K562 (cell line): ENCODE measurements at regions not wholly inside any gene's neighbourhood (a gene's known extent, or its start where the extent isn't known, plus 50 kb on each side); places are given as distances from the start of the nearest gene placed in this dataset.
A peak's percentile ranks its signal among the peaks of the same experiment; 100 is the strongest.

Experiments used
- ELF1 ChIP-seq: fragments of 200-800 bp; sonication (Bioruptor generic); IDR thresholded peaks from 2 replicates; pipeline ENCODE4 v1.6.1; 2016; ENCODE audit warnings: missing genetic modification characterization, missing compliant biosample characterization
- FOSL1 ChIP-seq: fragments of 200-800 bp; sonication (Bioruptor generic); conservative IDR thresholded peaks from 2 replicates; pipeline ENCODE4 v1.6.1; 2016; ENCODE audit warnings: missing genetic modification characterization, missing compliant biosample characterization
- FUS ChIP-seq: fragments of 200-400 bp; formaldehyde crosslinking; optimal IDR thresholded peaks from 2 replicates; pipeline ENCODE3; 2017; ENCODE audit warnings: low read depth, low read length
- MAZ ChIP-seq, 2 experiments: fragments of 450-650 bp in 1 of 2; sonication (generic) in 1 of 2; formaldehyde crosslinking; IDR thresholded peaks in 1 of 2; conservative IDR thresholded peaks in 1 of 2; 2 replicates each; pipeline versions ENCODE4 v1.4.0 to v1.5.0; 2020; ENCODE audit warnings: mild to moderate bottlenecking in 1 of 2, missing genetic modification reagents in 1 of 2
- PCBP1 ChIP-seq: fragments of 200-400 bp; formaldehyde crosslinking; IDR thresholded peaks from 2 replicates; pipeline ENCODE4 v1.6.1; 2018; ENCODE audit warnings: mild to moderate bottlenecking, low read depth, low read length; ENCODE audit not compliant: poor library complexity, severe bottlenecking
- POLR3G ChIP-seq: IDR thresholded peaks from 2 replicates; pipeline ENCODE4 v1.6.1; 2011; ENCODE audit not compliant: insufficient read length, insufficient replicate concordance; ENCODE audit errors: extremely low read depth
- RAD51 ChIP-seq: fragments of 450-650 bp; IDR thresholded peaks from 2 replicates; pipeline ENCODE4 v1.7.1; 2016; ENCODE audit warnings: low read depth, mild to moderate bottlenecking, borderline replicate concordance
- SMARCA4 ChIP-seq: fragments of 450-650 bp; IDR thresholded peaks from 2 replicates; pipeline ENCODE4 v1.6.1; 2016
- SMARCB1 ChIP-seq: IDR thresholded peaks from 2 replicates; pipeline ENCODE4 v1.6.1; 2011; ENCODE audit warnings: improper control_type of control experiment, low read depth; ENCODE audit not compliant: insufficient read length
- U2AF2 ChIP-seq: fragments of 200-400 bp; formaldehyde crosslinking; optimal IDR thresholded peaks from 2 replicates; pipeline ENCODE3; 2017; ENCODE audit warnings: low read depth, mild to moderate bottlenecking, low read length
- ZNF551 ChIP-seq: fragments of 250-450 bp; sonication (Bioruptor Pico); IDR thresholded peaks from 2 replicates; pipeline ENCODE4 v1.5.0; 2021; ENCODE audit warnings: mild to moderate bottlenecking, moderate library complexity
- ZNF57 ChIP-seq: fragments of 450-650 bp; formaldehyde crosslinking; IDR thresholded peaks from 2 replicates; pipeline ENCODE4 v1.4.0; 2020; ENCODE audit warnings: mild to moderate bottlenecking, moderate library complexity
- TF ChIP-seq, protein P1 (sequence below): fragments of 250-450 bp; sonication (Bioruptor Pico); IDR thresholded peaks from 2 replicates; pipeline ENCODE4 v1.4.0; 2020; ENCODE audit warnings: mild to moderate bottlenecking
- TF ChIP-seq, protein P2 (sequence below), 2 experiments: fragments of 150-350 bp in 1 of 2; IDR thresholded peaks; 2 replicates each; pipeline ENCODE4 v1.6.1; 2012 to 2016; ENCODE audit warnings: low read depth in 2 of 2, low read length in 2 of 2, mild to moderate bottlenecking in 1 of 2, moderate library complexity in 1 of 2
- TF ChIP-seq, protein P3 (sequence below), 2 experiments: IDR thresholded peaks in 1 of 2; conservative IDR thresholded peaks in 1 of 2; 2 replicates each; pipeline ENCODE4 v1.6.1; 2016; ENCODE audit warnings: low read depth in 2 of 2, mild to moderate bottlenecking in 1 of 2, missing compliant biosample characterization in 1 of 2, missing genetic modification characterization in 1 of 2, moderate library complexity in 1 of 2
- TF ChIP-seq, protein P4 (sequence below): fragments of 250-450 bp; sonication (Bioruptor Pico); IDR thresholded peaks from 2 replicates; pipeline ENCODE4 v1.4.0; 2020; ENCODE audit warnings: mild to moderate bottlenecking, moderate library complexity, borderline replicate concordance

DNA sequence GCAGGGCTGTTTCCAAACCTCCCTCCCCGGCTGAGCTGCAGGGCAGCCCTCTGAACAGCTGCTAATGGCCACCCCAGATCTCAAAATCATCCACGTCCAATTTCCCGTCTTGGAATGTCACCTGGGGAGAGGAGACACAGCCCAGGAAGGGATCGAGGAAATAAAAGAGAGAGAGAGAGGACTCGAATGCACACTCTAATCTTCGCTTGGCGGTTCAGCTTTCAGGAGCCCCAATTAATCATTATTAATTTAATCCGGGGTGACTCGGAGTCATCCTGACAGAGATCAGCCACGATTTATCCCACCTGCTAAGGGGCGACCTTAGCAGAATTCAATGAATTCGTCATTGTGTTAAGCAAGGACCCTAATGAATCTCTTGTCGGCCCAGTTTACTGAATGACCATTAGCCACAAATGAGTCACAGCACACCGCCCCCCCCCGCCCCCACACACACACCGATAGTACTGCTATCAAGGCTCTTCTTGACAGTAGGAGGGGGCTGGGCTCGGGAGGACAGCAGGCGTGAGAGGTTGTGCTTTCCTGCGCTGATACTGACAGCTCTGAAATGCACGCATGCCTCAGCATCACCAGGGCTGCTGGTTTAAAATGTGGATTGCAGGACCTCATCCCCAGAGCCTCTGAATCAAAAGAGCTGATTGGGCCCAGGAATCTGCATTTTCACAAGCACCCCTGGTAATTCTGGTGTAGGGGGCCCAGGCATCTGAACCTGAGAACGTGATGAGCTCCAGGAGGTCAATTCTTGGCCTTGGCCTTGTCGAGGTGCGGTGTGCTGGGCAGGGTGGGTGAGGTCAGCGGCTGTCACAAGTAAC lies 190.0 kb upstream of the CIBAR2 start (continued):
- no peak for TF ChIP-seq ELF1
- TF ChIP-seq ZNF551 (CRISPR knock-in tag), result no peak
- no peak for TF ChIP-seq FUS
- TF ChIP-seq FOSL1 (tag), result peak; percentile 99
- TF ChIP-seq U2AF2, result no peak
- peak; percentile 68 to 80; a peak in 3 of 4 replicates for TF ChIP-seq MAZ (CRISPR knock-in tag; conservative IDR thresholded peaks at IDR 0.05 in 1 of 2, IDR thresholded peaks at IDR 0.05 in 1 of 2)
- peak; percentile 97 for TF ChIP-seq SMARCA4
- no peak for TF ChIP-seq SMARCB1
- no peak for TF ChIP-seq RAD51
- TF ChIP-seq, protein P1, sequence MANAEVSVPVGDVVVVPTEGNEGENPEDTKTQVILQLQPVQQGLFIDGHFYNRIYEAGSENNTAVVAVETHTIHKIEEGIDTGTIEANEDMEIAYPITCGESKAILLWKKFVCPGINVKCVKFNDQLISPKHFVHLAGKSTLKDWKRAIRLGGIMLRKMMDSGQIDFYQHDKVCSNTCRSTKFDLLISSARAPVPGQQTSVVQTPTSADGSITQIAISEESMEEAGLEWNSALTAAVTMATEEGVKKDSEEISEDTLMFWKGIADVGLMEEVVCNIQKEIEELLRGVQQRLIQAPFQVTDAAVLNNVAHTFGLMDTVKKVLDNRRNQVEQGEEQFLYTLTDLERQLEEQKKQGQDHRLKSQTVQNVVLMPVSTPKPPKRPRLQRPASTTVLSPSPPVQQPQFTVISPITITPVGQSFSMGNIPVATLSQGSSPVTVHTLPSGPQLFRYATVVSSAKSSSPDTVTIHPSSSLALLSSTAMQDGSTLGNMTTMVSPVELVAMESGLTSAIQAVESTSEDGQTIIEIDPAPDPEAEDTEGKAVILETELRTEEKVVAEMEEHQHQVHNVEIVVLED (CRISPR knock-in tag), result no peak
- TF ChIP-seq POLR3G, result no peak
- TF ChIP-seq PCBP1, result no peak
- TF ChIP-seq ZNF57, result no peak
- TF ChIP-seq, protein P2, sequence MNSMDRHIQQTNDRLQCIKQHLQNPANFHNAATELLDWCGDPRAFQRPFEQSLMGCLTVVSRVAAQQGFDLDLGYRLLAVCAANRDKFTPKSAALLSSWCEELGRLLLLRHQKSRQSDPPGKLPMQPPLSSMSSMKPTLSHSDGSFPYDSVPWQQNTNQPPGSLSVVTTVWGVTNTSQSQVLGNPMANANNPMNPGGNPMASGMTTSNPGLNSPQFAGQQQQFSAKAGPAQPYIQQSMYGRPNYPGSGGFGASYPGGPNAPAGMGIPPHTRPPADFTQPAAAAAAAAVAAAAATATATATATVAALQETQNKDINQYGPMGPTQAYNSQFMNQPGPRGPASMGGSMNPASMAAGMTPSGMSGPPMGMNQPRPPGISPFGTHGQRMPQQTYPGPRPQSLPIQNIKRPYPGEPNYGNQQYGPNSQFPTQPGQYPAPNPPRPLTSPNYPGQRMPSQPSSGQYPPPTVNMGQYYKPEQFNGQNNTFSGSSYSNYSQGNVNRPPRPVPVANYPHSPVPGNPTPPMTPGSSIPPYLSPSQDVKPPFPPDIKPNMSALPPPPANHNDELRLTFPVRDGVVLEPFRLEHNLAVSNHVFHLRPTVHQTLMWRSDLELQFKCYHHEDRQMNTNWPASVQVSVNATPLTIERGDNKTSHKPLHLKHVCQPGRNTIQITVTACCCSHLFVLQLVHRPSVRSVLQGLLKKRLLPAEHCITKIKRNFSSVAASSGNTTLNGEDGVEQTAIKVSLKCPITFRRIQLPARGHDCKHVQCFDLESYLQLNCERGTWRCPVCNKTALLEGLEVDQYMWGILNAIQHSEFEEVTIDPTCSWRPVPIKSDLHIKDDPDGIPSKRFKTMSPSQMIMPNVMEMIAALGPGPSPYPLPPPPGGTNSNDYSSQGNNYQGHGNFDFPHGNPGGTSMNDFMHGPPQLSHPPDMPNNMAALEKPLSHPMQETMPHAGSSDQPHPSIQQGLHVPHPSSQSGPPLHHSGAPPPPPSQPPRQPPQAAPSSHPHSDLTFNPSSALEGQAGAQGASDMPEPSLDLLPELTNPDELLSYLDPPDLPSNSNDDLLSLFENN (IDR thresholded peaks at IDR 0.05; ENCODE audit: low read depth in 2 of 2, low read length in 2 of 2), result peak in 1 of 2 experiments; percentile 72; a peak in 1 of 4 replicates
- TF ChIP-seq, protein P3, sequence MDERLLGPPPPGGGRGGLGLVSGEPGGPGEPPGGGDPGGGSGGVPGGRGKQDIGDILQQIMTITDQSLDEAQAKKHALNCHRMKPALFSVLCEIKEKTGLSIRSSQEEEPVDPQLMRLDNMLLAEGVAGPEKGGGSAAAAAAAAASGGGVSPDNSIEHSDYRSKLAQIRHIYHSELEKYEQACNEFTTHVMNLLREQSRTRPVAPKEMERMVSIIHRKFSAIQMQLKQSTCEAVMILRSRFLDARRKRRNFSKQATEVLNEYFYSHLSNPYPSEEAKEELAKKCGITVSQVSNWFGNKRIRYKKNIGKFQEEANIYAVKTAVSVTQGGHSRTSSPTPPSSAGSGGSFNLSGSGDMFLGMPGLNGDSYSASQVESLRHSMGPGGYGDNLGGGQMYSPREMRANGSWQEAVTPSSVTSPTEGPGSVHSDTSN (CRISPR knock-in tag; IDR thresholded peaks at IDR 0.05; ENCODE audit: low read depth), result no peak
- TF ChIP-seq, protein P3 (tag; conservative IDR thresholded peaks at IDR 0.05; ENCODE audit: low read depth), result peak; percentile 71
- TF ChIP-seq, protein P4, sequence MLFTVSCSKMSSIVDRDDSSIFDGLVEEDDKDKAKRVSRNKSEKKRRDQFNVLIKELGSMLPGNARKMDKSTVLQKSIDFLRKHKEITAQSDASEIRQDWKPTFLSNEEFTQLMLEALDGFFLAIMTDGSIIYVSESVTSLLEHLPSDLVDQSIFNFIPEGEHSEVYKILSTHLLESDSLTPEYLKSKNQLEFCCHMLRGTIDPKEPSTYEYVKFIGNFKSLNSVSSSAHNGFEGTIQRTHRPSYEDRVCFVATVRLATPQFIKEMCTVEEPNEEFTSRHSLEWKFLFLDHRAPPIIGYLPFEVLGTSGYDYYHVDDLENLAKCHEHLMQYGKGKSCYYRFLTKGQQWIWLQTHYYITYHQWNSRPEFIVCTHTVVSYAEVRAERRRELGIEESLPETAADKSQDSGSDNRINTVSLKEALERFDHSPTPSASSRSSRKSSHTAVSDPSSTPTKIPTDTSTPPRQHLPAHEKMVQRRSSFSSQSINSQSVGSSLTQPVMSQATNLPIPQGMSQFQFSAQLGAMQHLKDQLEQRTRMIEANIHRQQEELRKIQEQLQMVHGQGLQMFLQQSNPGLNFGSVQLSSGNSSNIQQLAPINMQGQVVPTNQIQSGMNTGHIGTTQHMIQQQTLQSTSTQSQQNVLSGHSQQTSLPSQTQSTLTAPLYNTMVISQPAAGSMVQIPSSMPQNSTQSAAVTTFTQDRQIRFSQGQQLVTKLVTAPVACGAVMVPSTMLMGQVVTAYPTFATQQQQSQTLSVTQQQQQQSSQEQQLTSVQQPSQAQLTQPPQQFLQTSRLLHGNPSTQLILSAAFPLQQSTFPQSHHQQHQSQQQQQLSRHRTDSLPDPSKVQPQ (CRISPR knock-in tag), result no peak
